ENCODE measurements at regions not wholly inside any gene's neighbourhood (a gene's known extent, or its start where the extent isn't known, plus 50 kb on each side); places are given as distances from the start of the nearest gene placed in this dataset.

DNA sequence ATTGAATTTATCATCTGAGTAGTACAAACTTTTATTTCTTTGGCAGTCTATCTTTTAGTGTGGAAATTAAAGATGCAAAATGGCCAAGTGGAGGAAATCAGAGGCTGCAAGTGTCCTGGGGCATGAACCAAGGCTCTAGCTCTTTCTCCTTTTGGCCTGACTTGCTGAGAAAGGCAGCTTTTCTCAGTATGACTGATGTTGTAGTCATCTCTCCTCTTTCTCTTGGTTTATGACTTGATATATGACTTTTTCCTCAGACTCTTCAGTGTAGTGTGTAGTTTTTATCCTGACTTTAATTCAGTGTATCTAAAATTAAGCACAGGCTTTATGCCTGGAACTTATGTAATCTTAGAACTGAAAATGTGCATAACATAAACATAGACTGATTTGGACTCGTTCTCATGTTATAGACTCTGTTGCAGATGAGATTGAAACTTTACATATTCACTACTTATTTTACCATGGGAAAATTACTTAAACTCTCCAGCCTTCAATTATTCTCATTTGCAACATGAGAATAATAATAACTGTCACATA lies 65.7 kb downstream of the SLITRK5 start:
- Histone ChIP-seq H3K4me2 (no peak overlapping the region), H3K9me3 (no peaks in the 10 kb centered on the region), H3K27ac (no peak overlapping the region), H3K4me3 (no peak overlapping the region), H3K4me1 (no peaks in the 10 kb centered on the region)
- TF ChIP-seq ZFP36 (IDR thresholded peaks at IDR 0.05; ENCODE audit: borderline replicate concordance, partially characterized antibody), result no peak
- TF ChIP-seq, protein P1, sequence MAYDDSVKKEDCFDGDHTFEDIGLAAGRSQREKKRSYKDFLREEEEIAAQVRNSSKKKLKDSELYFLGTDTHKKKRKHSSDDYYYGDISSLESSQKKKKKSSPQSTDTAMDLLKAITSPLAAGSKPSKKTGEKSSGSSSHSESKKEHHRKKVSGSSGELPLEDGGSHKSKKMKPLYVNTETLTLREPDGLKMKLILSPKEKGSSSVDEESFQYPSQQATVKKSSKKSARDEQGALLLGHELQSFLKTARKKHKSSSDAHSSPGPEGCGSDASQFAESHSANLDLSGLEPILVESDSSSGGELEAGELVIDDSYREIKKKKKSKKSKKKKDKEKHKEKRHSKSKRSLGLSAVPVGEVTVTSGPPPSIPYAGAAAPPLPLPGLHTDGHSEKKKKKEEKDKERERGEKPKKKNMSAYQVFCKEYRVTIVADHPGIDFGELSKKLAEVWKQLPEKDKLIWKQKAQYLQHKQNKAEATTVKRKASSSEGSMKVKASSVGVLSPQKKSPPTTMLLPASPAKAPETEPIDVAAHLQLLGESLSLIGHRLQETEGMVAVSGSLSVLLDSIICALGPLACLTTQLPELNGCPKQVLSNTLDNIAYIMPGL (CRISPR knock-in tag; IDR thresholded peaks at IDR 0.05; ENCODE audit: borderline replicate concordance), result no peak
- TF ChIP-seq, protein P2, sequence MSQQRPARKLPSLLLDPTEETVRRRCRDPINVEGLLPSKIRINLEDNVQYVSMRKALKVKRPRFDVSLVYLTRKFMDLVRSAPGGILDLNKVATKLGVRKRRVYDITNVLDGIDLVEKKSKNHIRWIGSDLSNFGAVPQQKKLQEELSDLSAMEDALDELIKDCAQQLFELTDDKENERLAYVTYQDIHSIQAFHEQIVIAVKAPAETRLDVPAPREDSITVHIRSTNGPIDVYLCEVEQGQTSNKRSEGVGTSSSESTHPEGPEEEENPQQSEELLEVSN (IDR thresholded peaks at IDR 0.05; ENCODE audit: borderline replicate concordance, low read depth), result no peak
- no peak for TF ChIP-seq ZSCAN20 (CRISPR knock-in tag; IDR thresholded peaks at IDR 0.05)
- no peak for TF ChIP-seq TP53 (CRISPR knock-in tag; IDR thresholded peaks at IDR 0.05)
- no peak for TF ChIP-seq MAFK (IDR thresholded peaks at IDR 0.05; ENCODE audit: partially characterized antibody)
- no peak for TF ChIP-seq NR3C1 (IDR thresholded peaks at IDR 0.05)
- TF ChIP-seq POLR2A (IDR thresholded peaks at IDR 0.05; ENCODE audit: low read length), result no peak
- TF ChIP-seq BHLHE40 (IDR thresholded peaks at IDR 0.05; ENCODE audit: low read depth, low read length), result no peak
- TF ChIP-seq POLR2AphosphoS2 (conservative IDR thresholded peaks at IDR 0.05; ENCODE audit: low read length), result no peak
- TF ChIP-seq RFX5 (IDR thresholded peaks at IDR 0.05), result no peak
- no peak for TF ChIP-seq ESRRA (IDR thresholded peaks at IDR 0.05; ENCODE audit: borderline replicate concordance, low read length)
- no peak for TF ChIP-seq HOXB5 (CRISPR knock-in tag; IDR thresholded peaks at IDR 0.05)
- TF ChIP-seq MYC (IDR thresholded peaks at IDR 0.05; ENCODE audit: borderline replicate concordance, low read length), result no peak
- no peak for TF ChIP-seq FOXS1 (CRISPR knock-in tag; IDR thresholded peaks at IDR 0.05)
- no peak for TF ChIP-seq KDM5A (IDR thresholded peaks at IDR 0.05)
- 44% methylated on average over 1 of the region's 1 CpG for WGBS (ENCODE audit: missing lambda C conversion rate)
- no peak for ATAC-seq
- no peak for DNase-seq (ENCODE audit: low read depth in 1 of 2, low spot score in 1 of 2)
- FAIRE-seq, result no peak
- ChIA-PET POLR2A (no interaction called here), CTCF (no interaction called here)

GRCh38 chr13:87754097-87754496 lies 82.9 kb downstream of the SLITRK5 start:
- Histone ChIP-seq H3K4me2 (no peak overlapping the region), H3K27ac (no peak overlapping the region), H3K4me1 (no peaks in the 10 kb centered on the region), H3K9me3 (no peaks in the 10 kb centered on the region), H3K4me3 (no peak overlapping the region)
- 67% methylated on average over 1 of the region's 1 CpG for WGBS (ENCODE audit: missing lambda C conversion rate)
- TF ChIP-seq JUN (IDR thresholded peaks at IDR 0.05) (no peak), CHD2 (IDR thresholded peaks at IDR 0.05; ENCODE audit: low read length, partially characterized antibody) (no peak), POLR2AphosphoS2 (conservative IDR thresholded peaks at IDR 0.05; ENCODE audit: low read length) (no peak), HOXB5 (CRISPR knock-in tag; IDR thresholded peaks at IDR 0.05) (no peak), KDM1A (IDR thresholded peaks at IDR 0.05; ENCODE audit: low read depth) (no peak), MAFK (IDR thresholded peaks at IDR 0.05; ENCODE audit: partially characterized antibody) (no peak), HOXA7 (CRISPR knock-in tag; IDR thresholded peaks at IDR 0.05) (no peak), SMC3 (IDR thresholded peaks at IDR 0.05) (no peak), ZNF302 (CRISPR knock-in tag; IDR thresholded peaks at IDR 0.05) (no peak), RARB (CRISPR knock-in tag; IDR thresholded peaks at IDR 0.05) (no peak), CBX2 (IDR thresholded peaks at IDR 0.05; ENCODE audit: borderline replicate concordance, low read depth) (no peak)
- TF ChIP-seq, protein P2 (IDR thresholded peaks at IDR 0.05; ENCODE audit: borderline replicate concordance, low read depth), result no peak
- POLR2A ChIA-PET, result no interaction called here
- no peak for FAIRE-seq
- no peak for DNase-seq (ENCODE audit: low read depth in 1 of 2, low spot score in 1 of 2)
- no peak for ATAC-seq
- CTCF ChIA-PET, result no interaction called here
